Sigmoid colon (tissue), 6 donors: ENCODE measurements at regions not wholly inside any gene's neighbourhood (a gene's known extent, or its start where the extent isn't known, plus 50 kb on each side); places are given as distances from the start of the nearest gene placed in this dataset.

ENCODE experiments used
- DNase-seq: peaks from one replicate; pipeline ENCODE4 v3.0.0-alpha.2; 2019
- H3K27ac ChIP-seq, 4 donors: fragments of 200-600 bp; sonication (generic); one replicate each; pipeline ENCODE4 v1.5.1; 2016 to 2019; ENCODE audit warnings: mild to moderate bottlenecking in 1 of 4
- H3K27me3 ChIP-seq, 3 donors: fragments of 200-600 bp; sonication (generic); one replicate each; pipeline ENCODE4 v1.5.1; 2019; ENCODE audit warnings: mild to moderate bottlenecking in 1 of 3
- H3K36me3 ChIP-seq, 4 donors: fragments of 200-600 bp; sonication (generic); one replicate each; pipeline ENCODE4 v1.5.1; 2016 to 2019
- H3K4me1 ChIP-seq, 4 donors: fragments of 200-600 bp; sonication (generic); one replicate each; pipeline ENCODE4 v1.5.1; 2017 to 2019
- H3K4me3 ChIP-seq, 4 donors: fragments of 200-600 bp; sonication (generic); one replicate each; pipeline ENCODE4 v1.5.1; 2017 to 2019; ENCODE audit warnings: mild to moderate bottlenecking in 2 of 4, moderate library complexity in 1 of 4
- H3K9me3 ChIP-seq, 4 donors: fragments of 200-600 bp in 3 of 4; sonication (generic) in 3 of 4; one replicate each; pipeline versions ENCODE4 v1.5.1 to v1.6.1; 2013 to 2019
- EP300 ChIP-seq, 4 donors: sonication (generic); formaldehyde crosslinking; IDR thresholded peaks; one replicate each; pipeline ENCODE4 v1.6.1; 2017; ENCODE audit warnings: antibody characterized with exemption in 4 of 4
- POLR2A ChIP-seq, 2 donors: fragments of 450-650 bp; IDR thresholded peaks; one replicate each; pipeline ENCODE4 v1.6.1; 2016; ENCODE audit warnings: antibody characterized with exemption in 2 of 2, mild to moderate bottlenecking in 2 of 2, moderate library complexity in 2 of 2
- POLR2AphosphoS5 ChIP-seq, 4 donors: sonication (generic); formaldehyde crosslinking; IDR thresholded peaks; one replicate each; pipeline ENCODE4 v1.6.1; 2017; ENCODE audit warnings: antibody characterized with exemption in 4 of 4
- WGBS, 2 donors: extraction: QIAGEN DNeasy Blood & Tissue Kit; methylation state at CpG; one replicate each; pipeline ENCODE4 v1.1.7; 2013; 5-methylcytosine and 5-hydroxymethylcytosine counted together
- intact Hi-C: fragments of 100-400 bp; cut with DNase I; formaldehyde crosslinking; loops from one replicate; pipeline ENCODE4 v1.15.1; 2023
- TF ChIP-seq, protein P1 (sequence below), 4 experiments: fragments of 450-650 bp in 3 of 4; fragments of 200-600 bp in 1 of 4; IDR thresholded peaks; one replicate each; pipeline ENCODE4 v1.5.1; 2016 to 2019; ENCODE audit warnings: antibody characterized with exemption in 4 of 4, mild to moderate bottlenecking in 3 of 4, moderate library complexity in 2 of 4
- donor health status: healthy with polysubstance abuse.
- donor health status: healthy.

GRCh38 chr5:133761632-133762031 is 149.3 kb upstream of the FSTL4 start:
- no peak for DNase-seq
- no peaks in the 10 kb centered on the region for H3K4me1 ChIP-seq
- intact Hi-C loops: no loop called here
- TF ChIP-seq POLR2AphosphoS5 (IDR thresholded peaks at IDR 0.05): no peak
- no peak for TF ChIP-seq POLR2A (IDR thresholded peaks at IDR 0.05)
- TF ChIP-seq EP300 (IDR thresholded peaks at IDR 0.05): no peak
- TF ChIP-seq, protein P1, sequence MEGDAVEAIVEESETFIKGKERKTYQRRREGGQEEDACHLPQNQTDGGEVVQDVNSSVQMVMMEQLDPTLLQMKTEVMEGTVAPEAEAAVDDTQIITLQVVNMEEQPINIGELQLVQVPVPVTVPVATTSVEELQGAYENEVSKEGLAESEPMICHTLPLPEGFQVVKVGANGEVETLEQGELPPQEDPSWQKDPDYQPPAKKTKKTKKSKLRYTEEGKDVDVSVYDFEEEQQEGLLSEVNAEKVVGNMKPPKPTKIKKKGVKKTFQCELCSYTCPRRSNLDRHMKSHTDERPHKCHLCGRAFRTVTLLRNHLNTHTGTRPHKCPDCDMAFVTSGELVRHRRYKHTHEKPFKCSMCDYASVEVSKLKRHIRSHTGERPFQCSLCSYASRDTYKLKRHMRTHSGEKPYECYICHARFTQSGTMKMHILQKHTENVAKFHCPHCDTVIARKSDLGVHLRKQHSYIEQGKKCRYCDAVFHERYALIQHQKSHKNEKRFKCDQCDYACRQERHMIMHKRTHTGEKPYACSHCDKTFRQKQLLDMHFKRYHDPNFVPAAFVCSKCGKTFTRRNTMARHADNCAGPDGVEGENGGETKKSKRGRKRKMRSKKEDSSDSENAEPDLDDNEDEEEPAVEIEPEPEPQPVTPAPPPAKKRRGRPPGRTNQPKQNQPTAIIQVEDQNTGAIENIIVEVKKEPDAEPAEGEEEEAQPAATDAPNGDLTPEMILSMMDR (IDR thresholded peaks at IDR 0.05): no peak
- no peak overlapping the region for H3K4me3 ChIP-seq
- no peaks in the 10 kb centered on the region for H3K27me3 ChIP-seq
- H3K27ac ChIP-seq: no peak overlapping the region
- no peaks in the 10 kb centered on the region for H3K9me3 ChIP-seq
- 81 to 83% methylated on average over 4 of the region's 4 CpGs for WGBS, 2 donors
- H3K36me3 ChIP-seq: no peaks in the 10 kb centered on the region

- no peak for TF ChIP-seq POLR2AphosphoS5 (IDR thresholded peaks at IDR 0.05)
- TF ChIP-seq EP300 (IDR thresholded peaks at IDR 0.05): no peak
- TF ChIP-seq, protein P1 (IDR thresholded peaks at IDR 0.05): no peak
- TF ChIP-seq POLR2A (IDR thresholded peaks at IDR 0.05): no peak
- Histone ChIP-seq H3K4me3 (no peak overlapping the region), H3K4me1 (no peaks in the 10 kb centered on the region), H3K9me3 (no peaks in the 10 kb centered on the region), H3K27me3 (peaks cover 0 to 7% (median 0%) of the 10 kb centered on the region in 3 donors), H3K36me3 (no peaks in the 10 kb centered on the region), H3K27ac (no peak overlapping the region)
- WGBS, 2 donors: 83 to 90% methylated on average over 3 of the region's 3 CpGs
- intact Hi-C loops: no loop called here
- no peak for DNase-seq
These were observed 148.2 kb upstream of the FSTL4 start for GRCh38 chr5:133760532-133760931.

DNA sequence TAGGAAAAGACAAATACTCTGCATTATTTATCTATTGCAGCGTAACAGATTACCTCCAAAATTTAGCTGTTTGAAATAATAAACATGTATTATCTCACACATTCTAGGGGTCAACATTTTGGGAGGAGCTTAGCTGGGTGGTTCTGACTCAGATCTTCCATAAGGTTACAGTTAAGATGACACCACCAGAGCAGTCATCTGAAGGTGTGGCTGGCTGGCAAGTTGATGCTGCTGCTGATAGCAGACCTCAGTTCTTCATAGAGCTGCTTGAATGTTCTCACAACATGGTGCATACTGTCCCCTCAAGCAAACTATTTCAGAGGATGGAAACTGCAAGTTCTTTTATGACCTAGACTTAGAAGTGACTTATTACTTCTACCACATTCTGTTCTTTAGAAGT is 146.3 kb upstream of the FSTL4 start:
- no peak overlapping the region for H3K27ac ChIP-seq
- H3K4me1 ChIP-seq: no peaks in the 10 kb centered on the region
- peaks cover 0 to 7% (median 0%) of the 10 kb centered on the region in 3 donors for H3K27me3 ChIP-seq
- DNase-seq: no peak
- H3K9me3 ChIP-seq: no peaks in the 10 kb centered on the region
- no peaks in the 10 kb centered on the region for H3K36me3 ChIP-seq
- intact Hi-C loops: no loop called here
- 48 to 94% methylated on average over 1 of the region's 1 CpG for WGBS, 2 donors
- TF ChIP-seq POLR2AphosphoS5 (IDR thresholded peaks at IDR 0.05): no peak
- TF ChIP-seq, protein P1 (IDR thresholded peaks at IDR 0.05): no peak
- TF ChIP-seq POLR2A (IDR thresholded peaks at IDR 0.05): no peak
- no peak for TF ChIP-seq EP300 (IDR thresholded peaks at IDR 0.05)
- no peak overlapping the region for H3K4me3 ChIP-seq

DNA sequence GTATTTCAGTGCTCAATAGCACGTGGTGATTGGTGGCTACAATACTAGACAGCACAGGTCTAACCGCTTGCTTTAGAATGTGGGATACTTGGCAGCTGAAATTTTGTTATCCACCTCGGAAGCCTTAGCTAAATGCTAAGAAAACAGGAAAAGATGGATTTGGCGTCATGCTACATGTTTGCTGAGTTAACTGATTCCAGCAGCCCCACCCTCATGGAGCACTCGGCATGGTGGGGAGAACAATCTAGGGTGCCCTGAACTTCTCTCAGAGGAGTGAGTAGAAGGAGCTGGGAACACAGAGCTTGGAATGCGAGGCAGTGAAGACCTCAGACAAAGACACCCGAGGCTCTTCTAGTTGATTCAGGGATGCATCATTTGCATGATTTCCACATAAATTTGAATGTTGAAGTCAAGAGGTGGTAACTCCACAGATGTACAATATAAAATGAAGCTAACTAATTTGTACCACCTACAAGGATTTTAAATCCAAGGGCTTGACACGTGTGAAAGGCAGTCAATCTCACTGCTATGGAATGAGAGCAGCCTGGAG is 145.1 kb upstream of the FSTL4 start:
- DNase-seq: no peak
- Histone ChIP-seq H3K4me3 (no peak overlapping the region), H3K36me3 (no peaks in the 10 kb centered on the region), H3K4me1 (no peaks in the 10 kb centered on the region), H3K27me3 (peaks cover 0 to 7% (median 0%) of the 10 kb centered on the region in 3 donors), H3K9me3 (no peaks in the 10 kb centered on the region), H3K27ac (no peak overlapping the region)
- intact Hi-C loops: no loop called here
- TF ChIP-seq EP300 (IDR thresholded peaks at IDR 0.05): no peak
- TF ChIP-seq, protein P1 (IDR thresholded peaks at IDR 0.05): no peak
- TF ChIP-seq POLR2A (IDR thresholded peaks at IDR 0.05): no peak
- no peak for TF ChIP-seq POLR2AphosphoS5 (IDR thresholded peaks at IDR 0.05)
- WGBS, 2 donors: 40 to 66% methylated on average over 8 of the region's 8 CpGs

- intact Hi-C loops: no loop called here
- WGBS, 2 donors: 50 to 70% methylated on average over 3 of the region's 3 CpGs
- H3K4me1 ChIP-seq: no peaks in the 10 kb centered on the region
- peaks cover 0 to 7% (median 0%) of the 10 kb centered on the region in 3 donors for H3K27me3 ChIP-seq
- no peaks in the 10 kb centered on the region for H3K36me3 ChIP-seq
- no peaks in the 10 kb centered on the region for H3K9me3 ChIP-seq
- H3K4me3 ChIP-seq: no peak overlapping the region
- no peak for DNase-seq
- TF ChIP-seq POLR2AphosphoS5 (IDR thresholded peaks at IDR 0.05) (no peak), POLR2A (IDR thresholded peaks at IDR 0.05) (no peak), EP300 (IDR thresholded peaks at IDR 0.05) (no peak)
- TF ChIP-seq, protein P1 (IDR thresholded peaks at IDR 0.05): no peak
- no peak overlapping the region for H3K27ac ChIP-seq
These were observed 144.4 kb upstream of the FSTL4 start for GRCh38 chr5:133756756-133757155.
